HCT116 (cell line): ENCODE measurements at regions not wholly inside any gene's neighbourhood (a gene's known extent, or its start where the extent isn't known, plus 50 kb on each side); places are given as distances from the start of the nearest gene placed in this dataset.

Source experiments
- ATAC-seq: fragments of 200-7000 bp; cut with Tn5 transposase; 2 replicates; pipeline ENCODE4 v1.9.1; 2020; ENCODE audit warnings: mild to moderate bottlenecking, moderate library complexity
- BruUV-seq: library from RNA; stranded (reverse); fragments of 400-500 nt; replicated peaks from 2 replicates; lab custom pipeline; 2021; lab: Mats Ljungman, UMichigan
- CTCF ChIA-PET: fragments of 300-600 bp; sonication (Branson Sonifier 250); formaldehyde crosslinking; loops from one replicate; lab custom pipeline; 2021; ENCODE audit warnings: antibody characterized with exemption; lab: Charles Lee
- POLR2A ChIA-PET: fragments of 300-600, 350-600 bp; sonication (Branson Sonifier 250); formaldehyde crosslinking; loops from one replicate; lab custom pipeline; 2021; ENCODE audit warnings: antibody characterized with exemption; lab: Charles Lee
- RAD21 ChIA-PET, 2 experiments: fragments of 300-600 bp; sonication (Branson Sonifier 250); formaldehyde crosslinking; loops; one replicate each; lab custom pipeline; 2023; ENCODE audit warnings: low total read pairs in 2 of 2; ENCODE audit not compliant: uncharacterized antibody in 2 of 2, unreplicated experiment in 2 of 2, low non-redundant PET in 1 of 2; lab: Charles Lee
- DNase-seq: peaks from one replicate; pipeline ENCODE4 v3.0.0-alpha.2; 2010; ENCODE audit warnings: low read depth, low spot score
- H2AFZ ChIP-seq: fragments of 200-600 bp; shearing (Covaris generic), sonication (generic); 2 replicates; pipeline ENCODE4 v1.6.1; 2017; ENCODE audit warnings: low read depth, mixed run types, mixed read lengths, antibody characterized with exemption, low read length; ENCODE audit not compliant: poor library complexity, severe bottlenecking
- H3K27ac ChIP-seq: 2 replicates; pipeline ENCODE4 v1.5.1; 2012; ENCODE audit warnings: low read depth, low read length
- H3K27me3 ChIP-seq: fragments of 200-600 bp; sonication (generic); 2 replicates; pipeline ENCODE4 v1.6.1; 2016; ENCODE audit warnings: mixed run types, low read length, mixed read lengths; ENCODE audit not compliant: insufficient read depth
- H3K36me3 ChIP-seq, 2 experiments: fragments of 200-500 bp in 1 of 2; fragments of 200-600 bp in 1 of 2; sonication (Bioruptor generic) in 1 of 2; sonication (generic) in 1 of 2; 2 replicates each; pipeline versions ENCODE4 v1.5.1 to v1.6.1; 2014 to 2016; ENCODE audit warnings: low read length in 2 of 2, inconsistent platforms in 1 of 2, mixed read lengths in 1 of 2, mixed run types in 1 of 2; ENCODE audit not compliant: insufficient read depth in 2 of 2, control insufficient read depth in 1 of 2
- H3K4me1 ChIP-seq, 2 experiments: fragments of 200-600 bp in 1 of 2; sonication (generic) in 1 of 2; 2 replicates each; pipeline versions ENCODE4 v1.5.1 to v1.6.1; 2012 to 2017; ENCODE audit warnings: low read length in 2 of 2, inconsistent platforms in 1 of 2, mild to moderate bottlenecking in 1 of 2, mixed read lengths in 1 of 2, mixed run types in 1 of 2, moderate library complexity in 1 of 2; ENCODE audit not compliant: insufficient read depth in 2 of 2, control insufficient read depth in 1 of 2
- H3K4me2 ChIP-seq: fragments of 200-600 bp; sonication (generic); 2 replicates; pipeline ENCODE4 v1.6.1; 2017; ENCODE audit warnings: mixed run types, low read length, mixed read lengths
- H3K4me3 ChIP-seq, 2 experiments: fragments of 200-600 bp in 1 of 2; sonication (generic) in 1 of 2; replicated peaks in 1 of 2; 2 replicates each; pipeline ENCODE4 v1.5.1; 2011 to 2016; ENCODE audit warnings: low read length in 2 of 2, control low read depth in 1 of 2, low read depth in 1 of 2, mild to moderate bottlenecking in 1 of 2, mixed read lengths in 1 of 2, mixed run types in 1 of 2
- H3K79me2 ChIP-seq: fragments of 200-600 bp; sonication (generic); 2 replicates; pipeline ENCODE4 v1.6.1; 2017; ENCODE audit warnings: mild to moderate bottlenecking, mixed run types, low read length, moderate library complexity, mixed read lengths; ENCODE audit not compliant: insufficient read depth
- H3K9ac ChIP-seq: fragments of 200-600 bp; sonication (generic); 2 replicates; pipeline ENCODE4 v1.6.1; 2016; ENCODE audit warnings: low read length, mixed read lengths
- H3K9me2 ChIP-seq: fragments of 200-600 bp; sonication (generic), shearing (Covaris generic); 2 replicates; pipeline ENCODE4 v1.6.1; 2017; ENCODE audit warnings: mixed run types, mild to moderate bottlenecking, moderate library complexity; ENCODE audit not compliant: insufficient read depth
- H3K9me3 ChIP-seq, 2 experiments: fragments of 200-500 bp in 1 of 2; fragments of 200-600 bp in 1 of 2; sonication (Bioruptor generic) in 1 of 2; sonication (generic) in 1 of 2; 2 replicates each; pipeline ENCODE4 v1.6.1; 2014 to 2017; ENCODE audit warnings: low read length in 2 of 2, mixed read lengths in 2 of 2, inconsistent platforms in 1 of 2, low read depth in 1 of 2, mild to moderate bottlenecking in 1 of 2, mixed run types in 1 of 2, moderate library complexity in 1 of 2; ENCODE audit not compliant: control insufficient read depth in 1 of 2, insufficient read depth in 1 of 2
- H4K20me1 ChIP-seq: fragments of 200-600 bp; sonication (generic), shearing (Covaris generic); 2 replicates; pipeline ENCODE4 v1.6.1; 2017; ENCODE audit warnings: mixed run types, mild to moderate bottlenecking, moderate library complexity; ENCODE audit not compliant: insufficient read depth
- CEBPB ChIP-seq: IDR thresholded peaks from 2 replicates; pipeline ENCODE4 v1.6.1; 2012; ENCODE audit warnings: low read depth
- ELF1 ChIP-seq: IDR thresholded peaks from 2 replicates; pipeline ENCODE4 v1.6.1; 2012; ENCODE audit warnings: low read depth, borderline replicate concordance
- FOSL1 ChIP-seq: IDR thresholded peaks from 2 replicates; pipeline ENCODE4 v1.6.1; 2012; ENCODE audit warnings: low read depth
- JUND ChIP-seq: IDR thresholded peaks from 2 replicates; pipeline ENCODE4 v1.6.1; 2012
- POLR2A ChIP-seq: IDR thresholded peaks from 2 replicates; pipeline ENCODE4 v1.7.0; 2011; ENCODE audit warnings: borderline replicate concordance; ENCODE audit not compliant: insufficient read depth, insufficient read length; ENCODE audit errors: extremely low read depth
- POLR2AphosphoS5 ChIP-seq: IDR thresholded peaks from 2 replicates; pipeline ENCODE4 v1.6.1; 2011; ENCODE audit warnings: mild to moderate bottlenecking, low read depth, low read length, moderate library complexity
- SIN3A ChIP-seq: IDR thresholded peaks from 2 replicates; pipeline ENCODE4 v1.6.1; 2012; ENCODE audit warnings: low read depth
- SRF ChIP-seq: IDR thresholded peaks from 2 replicates; pipeline ENCODE4 v1.6.1; 2012; ENCODE audit warnings: low read depth
- TCF7L2 ChIP-seq: IDR thresholded peaks from 2 replicates; pipeline ENCODE4 v1.7.0; 2011; ENCODE audit warnings: borderline replicate concordance, inconsistent platforms; ENCODE audit not compliant: insufficient read depth, insufficient read length; ENCODE audit errors: extremely low read depth
- YY1 ChIP-seq: IDR thresholded peaks from 2 replicates; pipeline ENCODE4 v1.6.1; 2011; ENCODE audit warnings: low read length, low read depth, moderate library complexity, mild to moderate bottlenecking; ENCODE audit not compliant: insufficient replicate concordance; ENCODE audit errors: extremely low read depth
- ZNF274 ChIP-seq: fragments of 200-500 bp; sonication (Bioruptor generic); IDR thresholded peaks from 2 replicates; pipeline ENCODE4 v1.6.1; 2014; ENCODE audit warnings: mild to moderate bottlenecking, low read depth, low read length, inconsistent platforms
- intact Hi-C: fragments of 100-400 bp; cut with micrococcal nuclease; formaldehyde crosslinking; loops from 2 replicates; pipeline ENCODE4 v1.10.0; 2022
- TF ChIP-seq, protein P1 (sequence below): IDR thresholded peaks from 2 replicates; pipeline ENCODE4 v1.6.1; 2011; ENCODE audit warnings: mild to moderate bottlenecking, low read length, moderate library complexity; ENCODE audit not compliant: insufficient replicate concordance; ENCODE audit errors: extremely low read depth
- TF ChIP-seq, protein P2 (sequence below): IDR thresholded peaks from 2 replicates; pipeline ENCODE4 v1.6.1; 2012; ENCODE audit warnings: low read depth

DNA sequence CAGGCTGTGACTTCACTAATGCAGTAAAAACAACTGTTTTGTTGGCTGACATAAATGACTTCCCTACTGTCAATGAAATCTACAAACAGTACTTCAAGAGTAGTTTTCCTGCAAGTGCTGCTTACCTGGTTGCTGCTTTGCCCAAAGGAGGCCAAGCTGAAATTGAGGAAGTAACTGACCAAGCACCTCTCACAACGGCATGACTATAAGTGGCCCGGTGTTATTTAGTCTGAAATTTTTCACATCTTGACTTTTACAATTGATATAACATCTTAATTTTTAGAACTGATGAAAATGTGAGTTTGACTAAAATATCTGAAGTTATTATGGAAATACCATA lies 274.9 kb upstream of the NR5A2 start:
- no peaks in the 10 kb centered on the region for H3K9me3 ChIP-seq
- H3K4me1 ChIP-seq, result peaks cover 0 to 1% of the 10 kb centered on the region in 2 experiments; a peak in 1 of 4 replicates
- H3K4me3 ChIP-seq, result no peak overlapping the region
- TF ChIP-seq ELF1, result no peak
- TF ChIP-seq CEBPB, result no peak
- no peak for TF ChIP-seq JUND
- TF ChIP-seq SRF, result no peak
- TF ChIP-seq, protein P1, sequence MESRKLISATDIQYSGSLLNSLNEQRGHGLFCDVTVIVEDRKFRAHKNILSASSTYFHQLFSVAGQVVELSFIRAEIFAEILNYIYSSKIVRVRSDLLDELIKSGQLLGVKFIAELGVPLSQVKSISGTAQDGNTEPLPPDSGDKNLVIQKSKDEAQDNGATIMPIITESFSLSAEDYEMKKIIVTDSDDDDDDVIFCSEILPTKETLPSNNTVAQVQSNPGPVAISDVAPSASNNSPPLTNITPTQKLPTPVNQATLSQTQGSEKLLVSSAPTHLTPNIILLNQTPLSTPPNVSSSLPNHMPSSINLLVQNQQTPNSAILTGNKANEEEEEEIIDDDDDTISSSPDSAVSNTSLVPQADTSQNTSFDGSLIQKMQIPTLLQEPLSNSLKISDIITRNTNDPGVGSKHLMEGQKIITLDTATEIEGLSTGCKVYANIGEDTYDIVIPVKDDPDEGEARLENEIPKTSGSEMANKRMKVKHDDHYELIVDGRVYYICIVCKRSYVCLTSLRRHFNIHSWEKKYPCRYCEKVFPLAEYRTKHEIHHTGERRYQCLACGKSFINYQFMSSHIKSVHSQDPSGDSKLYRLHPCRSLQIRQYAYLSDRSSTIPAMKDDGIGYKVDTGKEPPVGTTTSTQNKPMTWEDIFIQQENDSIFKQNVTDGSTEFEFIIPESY, result no peak
- no peak for TF ChIP-seq YY1
- TF ChIP-seq SIN3A, result no peak
- peak overlapping the region; percentile 7 for H2AFZ ChIP-seq
- H3K27me3 ChIP-seq, result no peaks in the 10 kb centered on the region
- intact Hi-C loops, result no loop called here
- ChIA-PET CTCF (no interaction called here), RAD21 (no interaction called here), POLR2A (no interaction called here)
- ATAC-seq, result no peak
- DNase-seq, result no peak
- no TSS peak for BruUV-seq
- no peak overlapping the region for H3K27ac ChIP-seq
- H3K79me2 ChIP-seq, result no peaks in the 10 kb centered on the region
- no peaks in the 10 kb centered on the region for H4K20me1 ChIP-seq
- no peaks in the 10 kb centered on the region for H3K36me3 ChIP-seq
- H3K9me2 ChIP-seq, result no peaks in the 10 kb centered on the region
- no peak overlapping the region for H3K9ac ChIP-seq
- no peak overlapping the region for H3K4me2 ChIP-seq

DNA sequence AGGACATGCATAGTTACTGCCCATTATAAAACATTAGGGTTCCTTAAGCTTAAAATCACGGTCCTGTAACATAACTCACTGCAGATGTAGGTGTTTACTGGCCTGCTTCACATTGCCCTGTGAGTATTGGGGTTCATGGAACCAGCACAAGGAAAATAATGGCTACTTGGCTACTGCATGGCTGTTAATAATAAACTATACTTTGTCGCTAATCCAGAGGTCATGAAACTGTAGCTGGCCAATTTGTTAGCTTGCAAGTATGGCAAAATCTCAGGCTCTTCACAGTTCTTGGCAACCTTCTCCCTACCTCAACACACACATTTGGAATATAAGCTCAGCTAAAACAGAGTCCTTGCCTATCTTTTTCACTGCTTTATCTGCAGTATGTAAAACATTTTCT lies 274.0 kb upstream of the NR5A2 start:
- ChIA-PET RAD21 (no interaction called here), CTCF (no interaction called here), POLR2A (no interaction called here)
- Histone ChIP-seq H3K27ac (no peak overlapping the region), H2AFZ (no peak overlapping the region), H3K4me3 (no peak overlapping the region), H3K9me3 (no peaks in the 10 kb centered on the region), H3K9ac (no peak overlapping the region), H3K27me3 (no peaks in the 10 kb centered on the region), H3K9me2 (no peaks in the 10 kb centered on the region), H3K36me3 (no peaks in the 10 kb centered on the region), H3K4me2 (no peak overlapping the region), H3K79me2 (no peaks in the 10 kb centered on the region), H4K20me1 (no peaks in the 10 kb centered on the region), H3K4me1 (peaks cover 5 to 10% of the 10 kb centered on the region in 2 experiments; a peak in 3 of 4 replicates)
- DNase-seq, result no peak
- BruUV-seq, result no TSS peak
- intact Hi-C loops, result no loop called here
- no peak for ATAC-seq
- TF ChIP-seq SIN3A (no peak), TCF7L2 (no peak), ZNF274 (no peak), POLR2AphosphoS5 (no peak), POLR2A (no peak), FOSL1 (no peak), SRF (no peak), YY1 (no peak)
- TF ChIP-seq, protein P2, sequence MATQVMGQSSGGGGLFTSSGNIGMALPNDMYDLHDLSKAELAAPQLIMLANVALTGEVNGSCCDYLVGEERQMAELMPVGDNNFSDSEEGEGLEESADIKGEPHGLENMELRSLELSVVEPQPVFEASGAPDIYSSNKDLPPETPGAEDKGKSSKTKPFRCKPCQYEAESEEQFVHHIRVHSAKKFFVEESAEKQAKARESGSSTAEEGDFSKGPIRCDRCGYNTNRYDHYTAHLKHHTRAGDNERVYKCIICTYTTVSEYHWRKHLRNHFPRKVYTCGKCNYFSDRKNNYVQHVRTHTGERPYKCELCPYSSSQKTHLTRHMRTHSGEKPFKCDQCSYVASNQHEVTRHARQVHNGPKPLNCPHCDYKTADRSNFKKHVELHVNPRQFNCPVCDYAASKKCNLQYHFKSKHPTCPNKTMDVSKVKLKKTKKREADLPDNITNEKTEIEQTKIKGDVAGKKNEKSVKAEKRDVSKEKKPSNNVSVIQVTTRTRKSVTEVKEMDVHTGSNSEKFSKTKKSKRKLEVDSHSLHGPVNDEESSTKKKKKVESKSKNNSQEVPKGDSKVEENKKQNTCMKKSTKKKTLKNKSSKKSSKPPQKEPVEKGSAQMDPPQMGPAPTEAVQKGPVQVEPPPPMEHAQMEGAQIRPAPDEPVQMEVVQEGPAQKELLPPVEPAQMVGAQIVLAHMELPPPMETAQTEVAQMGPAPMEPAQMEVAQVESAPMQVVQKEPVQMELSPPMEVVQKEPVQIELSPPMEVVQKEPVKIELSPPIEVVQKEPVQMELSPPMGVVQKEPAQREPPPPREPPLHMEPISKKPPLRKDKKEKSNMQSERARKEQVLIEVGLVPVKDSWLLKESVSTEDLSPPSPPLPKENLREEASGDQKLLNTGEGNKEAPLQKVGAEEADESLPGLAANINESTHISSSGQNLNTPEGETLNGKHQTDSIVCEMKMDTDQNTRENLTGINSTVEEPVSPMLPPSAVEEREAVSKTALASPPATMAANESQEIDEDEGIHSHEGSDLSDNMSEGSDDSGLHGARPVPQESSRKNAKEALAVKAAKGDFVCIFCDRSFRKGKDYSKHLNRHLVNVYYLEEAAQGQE, result no peak
- TF ChIP-seq, protein P1, result no peak
